Left lung (tissue), 4 donors: ENCODE measurements at regions not wholly inside any gene's neighbourhood (a gene's known extent, or its start where the extent isn't known, plus 50 kb on each side); places are given as distances from the start of the nearest gene placed in this dataset.
"Not testable (repeated sequence)": the region's sequence is repeated elsewhere in the genome, so short reads cannot be mapped to it uniquely, and the experiment has no call there.

Experiments used
- ATAC-seq: fragments of 200-7000 bp; cut with Tn5 transposase; one replicate; pipeline ENCODE4 v1.9.1; 2020; ENCODE audit warnings: moderate library complexity
- DNase-seq, 4 donors: peaks; one replicate each; pipeline ENCODE4 v3.0.0-alpha.2; 2013 to 2020
- H3K27ac ChIP-seq, 2 donors: fragments of 200-600 bp; sonication (generic) in 1 of 2; one replicate each; pipeline versions ENCODE4 v1.5.0 to v1.8.0; 2020 to 2021
- H3K27me3 ChIP-seq, 2 donors: fragments of 200-600 bp; sonication (generic) in 1 of 2; one replicate each; pipeline versions ENCODE4 v1.5.0 to v1.8.0; 2020 to 2021
- H3K36me3 ChIP-seq, 2 donors: fragments of 200-600 bp; sonication (generic) in 1 of 2; one replicate each; pipeline versions ENCODE4 v1.5.0 to v1.8.0; 2020 to 2021
- H3K4me1 ChIP-seq, 2 donors: fragments of 200-600 bp; one replicate each; pipeline ENCODE4 v1.8.0; 2021
- H3K4me3 ChIP-seq, 2 donors: fragments of 200-600 bp; sonication (generic) in 1 of 2; one replicate each; pipeline versions ENCODE4 v1.5.0 to v1.8.0; 2020 to 2021; ENCODE audit warnings: mild to moderate bottlenecking in 1 of 2
- H3K9me3 ChIP-seq, 2 donors: fragments of 200-600 bp; sonication (generic) in 1 of 2; one replicate each; pipeline versions ENCODE4 v1.5.0 to v1.8.0; 2020 to 2021
- intact Hi-C, 2 donors: fragments of 100-400 bp; cut with DNase I; formaldehyde crosslinking; loops; one replicate each; pipeline versions ENCODE4 v1.11.2 to v1.14.2; 2022
- TF ChIP-seq, protein P1 (sequence below), 2 donors: fragments of 200-600 bp; sonication (generic) in 1 of 2; IDR thresholded peaks; one replicate each; pipeline versions ENCODE4 v1.5.0 to v1.8.0; 2021; ENCODE audit warnings: antibody characterized with exemption in 2 of 2
- donor health status: DM: no; HTN: yes; CAD: no.
- donor health status: DM: no; HTN: no; CAD: no.

DNA sequence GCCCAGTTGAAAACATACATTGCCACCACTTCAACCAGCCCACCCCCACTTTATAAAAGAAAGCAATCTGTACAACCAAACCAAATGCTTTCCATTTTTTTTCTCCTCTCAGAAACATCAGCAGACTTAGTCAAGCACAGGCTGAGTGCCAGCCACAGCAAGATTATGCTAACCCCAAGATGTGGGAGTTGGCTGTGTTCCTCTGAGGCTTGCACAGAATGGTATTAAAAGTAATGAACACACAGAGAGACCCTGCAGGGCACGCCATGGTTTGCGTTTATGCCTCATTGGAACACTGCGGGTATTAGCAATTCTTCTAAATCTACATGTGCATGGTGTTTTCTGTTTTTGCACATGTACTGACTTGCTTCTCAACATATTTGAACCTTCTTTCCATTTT, 419.9 kb upstream of the GRAMD2B start:
- TF ChIP-seq, protein P1, sequence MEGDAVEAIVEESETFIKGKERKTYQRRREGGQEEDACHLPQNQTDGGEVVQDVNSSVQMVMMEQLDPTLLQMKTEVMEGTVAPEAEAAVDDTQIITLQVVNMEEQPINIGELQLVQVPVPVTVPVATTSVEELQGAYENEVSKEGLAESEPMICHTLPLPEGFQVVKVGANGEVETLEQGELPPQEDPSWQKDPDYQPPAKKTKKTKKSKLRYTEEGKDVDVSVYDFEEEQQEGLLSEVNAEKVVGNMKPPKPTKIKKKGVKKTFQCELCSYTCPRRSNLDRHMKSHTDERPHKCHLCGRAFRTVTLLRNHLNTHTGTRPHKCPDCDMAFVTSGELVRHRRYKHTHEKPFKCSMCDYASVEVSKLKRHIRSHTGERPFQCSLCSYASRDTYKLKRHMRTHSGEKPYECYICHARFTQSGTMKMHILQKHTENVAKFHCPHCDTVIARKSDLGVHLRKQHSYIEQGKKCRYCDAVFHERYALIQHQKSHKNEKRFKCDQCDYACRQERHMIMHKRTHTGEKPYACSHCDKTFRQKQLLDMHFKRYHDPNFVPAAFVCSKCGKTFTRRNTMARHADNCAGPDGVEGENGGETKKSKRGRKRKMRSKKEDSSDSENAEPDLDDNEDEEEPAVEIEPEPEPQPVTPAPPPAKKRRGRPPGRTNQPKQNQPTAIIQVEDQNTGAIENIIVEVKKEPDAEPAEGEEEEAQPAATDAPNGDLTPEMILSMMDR (IDR thresholded peaks at IDR 0.05) = no peak
- Histone ChIP-seq H3K9me3 (no peaks in the 10 kb centered on the region), H3K4me3 (no peak overlapping the region), H3K4me1 (peaks cover 0 to 4% of the 10 kb centered on the region in 2 donors), H3K27me3 (no peaks in the 10 kb centered on the region), H3K27ac (peak overlapping the region in 1 of 2 donors; percentile 71), H3K36me3 (no peaks in the 10 kb centered on the region)
- ATAC-seq (peak; percentile 69), DNase-seq (peak in 3 of 4 donors; percentile 29 to 60 (median 49))
- intact Hi-C loops = no loop called here

GRCh38 chr5:126004636-126005035, 418.6 kb upstream of the GRAMD2B start:
- TF ChIP-seq, protein P1 (IDR thresholded peaks at IDR 0.05) = no peak
- intact Hi-C loops = no loop called here
- no peak for DNase-seq
- Histone ChIP-seq H3K9me3 (no peaks in the 10 kb centered on the region), H3K36me3 (no peaks in the 10 kb centered on the region), H3K27ac (no peak overlapping the region), H3K27me3 (no peaks in the 10 kb centered on the region), H3K4me1 (peaks cover 0 to 4% of the 10 kb centered on the region in 2 donors), H3K4me3 (no peak overlapping the region)
- no peak for ATAC-seq

DNA sequence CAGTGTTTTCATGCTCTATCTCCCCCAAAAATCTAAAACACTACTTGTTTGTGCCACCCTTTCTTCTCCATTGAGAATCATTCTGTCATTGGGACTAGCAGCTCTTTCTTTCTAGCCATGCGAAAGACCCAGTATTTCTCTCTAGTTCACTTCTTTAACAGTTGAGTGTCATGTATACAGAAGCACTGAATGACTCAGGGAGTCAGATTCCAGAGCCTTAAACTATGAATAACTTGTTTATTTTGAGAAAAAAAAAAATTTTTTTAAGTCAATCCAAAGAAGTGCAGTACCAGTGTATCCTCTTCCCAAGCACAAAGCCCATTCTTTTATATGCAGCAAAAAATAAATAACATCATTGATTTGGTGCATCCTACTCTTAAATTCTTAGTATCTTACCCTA, 415.4 kb upstream of the GRAMD2B start:
- DNase-seq (no peak), ATAC-seq (no peak)
- intact Hi-C loops = no loop called here
- H3K9me3 ChIP-seq = no peaks in the 10 kb centered on the region
- H3K4me3 ChIP-seq = no peak overlapping the region
- H3K4me1 ChIP-seq = peaks cover 0 to 1% of the 10 kb centered on the region in 2 donors
- H3K36me3 ChIP-seq = no peaks in the 10 kb centered on the region
- TF ChIP-seq, protein P1 (IDR thresholded peaks at IDR 0.05) = no peak
- no peak overlapping the region for H3K27ac ChIP-seq
- H3K27me3 ChIP-seq = no peaks in the 10 kb centered on the region

GRCh38 chr5:126009566-126009965, 413.6 kb upstream of the GRAMD2B start:
- intact Hi-C loops = no loop called here
- ATAC-seq (no peak), DNase-seq (no peak)
- Histone ChIP-seq H3K4me3 (no peak overlapping the region), H3K27ac (no peak overlapping the region), H3K9me3 (no peaks in the 10 kb centered on the region), H3K36me3 (no peaks in the 10 kb centered on the region), H3K4me1 (no peaks in the 10 kb centered on the region), H3K27me3 (no peaks in the 10 kb centered on the region)
- TF ChIP-seq, protein P1 (IDR thresholded peaks at IDR 0.05) = no peak

GRCh38 chr5:126011526-126011925, 411.7 kb upstream of the GRAMD2B start:
- DNase-seq (peak in 2 of 4 donors; percentile 71 to 73), ATAC-seq (peak; percentile 89)
- H3K27ac ChIP-seq, intact Hi-C loops, H3K27me3 ChIP-seq, H3K36me3 ChIP-seq, H3K4me1 ChIP-seq, H3K9me3 ChIP-seq, H3K4me3 ChIP-seq: not testable (repeated sequence)

GRCh38 chr5:126014676-126015075, 408.5 kb upstream of the GRAMD2B start:
- TF ChIP-seq, protein P1 (IDR thresholded peaks at IDR 0.05) = no peak
- Histone ChIP-seq H3K4me3 (no peak overlapping the region), H3K27ac (no peak overlapping the region), H3K4me1 (no peaks in the 10 kb centered on the region), H3K36me3 (no peaks in the 10 kb centered on the region), H3K27me3 (no peaks in the 10 kb centered on the region), H3K9me3 (no peaks in the 10 kb centered on the region)
- ATAC-seq (no peak), DNase-seq (no peak)
- intact Hi-C loops = no loop called here
